Endothelial cell of umbilical vein (primary cell): ENCODE measurements at regions not wholly inside any gene's neighbourhood (a gene's known extent, or its start where the extent isn't known, plus 50 kb on each side); places are given as distances from the start of the nearest gene placed in this dataset.

Experiments used
- BruUV-seq: library from RNA; stranded (reverse); fragments of 400-500 nt; replicated peaks from 2 replicates; lab custom pipeline; 2021; lab: Mats Ljungman, UMichigan
- CTCF ChIA-PET: fragments of 300-600, 350-600 bp; sonication (Branson Sonifier 250); formaldehyde crosslinking; loops from one replicate; lab custom pipeline; 2021; ENCODE audit warnings: antibody characterized with exemption, inconsistent platforms; lab: Charles Lee
- POLR2A ChIA-PET: fragments of 300-600, 350-600 bp; sonication (Branson Sonifier 250); formaldehyde crosslinking; loops from one replicate; lab custom pipeline; 2021; ENCODE audit warnings: antibody characterized with exemption, inconsistent platforms; lab: Charles Lee
- DNase-seq: peaks from one replicate; pipeline ENCODE4 v3.0.0-alpha.2; 2011; ENCODE audit warnings: low read depth, low spot score
- FAIRE-seq: peaks from 2 replicates; lab custom pipeline; 2011; peaks lifted over from hg19 to GRCh38; lab: Jason Lieb, UNC
- H2AFZ ChIP-seq: 2 replicates; pipeline ENCODE4 v1.6.0; 2012; ENCODE audit warnings: low read depth, low read length, control low read depth, inconsistent platforms
- H3K27ac ChIP-seq: 2 replicates; pipeline ENCODE4 v1.5.1; 2011; ENCODE audit warnings: low read depth, mild to moderate bottlenecking, control low read depth, low read length, moderate library complexity; ENCODE audit not compliant: insufficient read depth
- H3K27me3 ChIP-seq, 2 experiments: 2 replicates each; pipeline versions ENCODE4 v1.6.0 to v1.6.1; 2011; ENCODE audit warnings: low read length in 2 of 2, mixed read lengths in 1 of 2; ENCODE audit not compliant: control insufficient read depth in 2 of 2, insufficient read depth in 2 of 2
- H3K36me3 ChIP-seq, 2 experiments: 2 replicates in 1 of 2; 3 replicates in 1 of 2; pipeline ENCODE4 v1.5.1; 2011; ENCODE audit warnings: low read length in 2 of 2, mild to moderate bottlenecking in 1 of 2, moderate library complexity in 1 of 2; ENCODE audit not compliant: control insufficient read depth in 2 of 2, insufficient read depth in 2 of 2; ENCODE audit errors: extremely low read depth in 1 of 2
- H3K4me1 ChIP-seq: 3 replicates; pipeline ENCODE4 v1.5.1; 2011; ENCODE audit warnings: mild to moderate bottlenecking, low read length; ENCODE audit not compliant: control insufficient read depth, insufficient read depth; ENCODE audit errors: extremely low read depth
- H3K4me2 ChIP-seq: 2 replicates; pipeline ENCODE4 v1.6.1; 2011; ENCODE audit warnings: low read length, control low read depth, mixed read lengths; ENCODE audit not compliant: insufficient read depth
- H3K4me3 ChIP-seq, 3 experiments: fragments of 200-600 bp in 1 of 3; sonication (generic), shearing (Covaris generic) in 1 of 3; replicated peaks in 1 of 3; 2 replicates each; pipeline ENCODE4 v1.5.1; 2011 to 2016; ENCODE audit warnings: control low read depth in 3 of 3, low read length in 3 of 3, mild to moderate bottlenecking in 2 of 3, inconsistent platforms in 1 of 3, low read depth in 1 of 3, moderate library complexity in 1 of 3; ENCODE audit not compliant: insufficient read depth in 1 of 3
- H3K79me2 ChIP-seq: 2 replicates; pipeline ENCODE4 v1.6.0; 2012; ENCODE audit warnings: low read length, inconsistent platforms; ENCODE audit not compliant: control insufficient read depth, insufficient read depth
- H3K9ac ChIP-seq: replicated peaks from 2 replicates; pipeline ENCODE3; 2011; ENCODE audit warnings: low read length, control low read depth; ENCODE audit not compliant: insufficient read depth; ENCODE audit errors: extremely low read depth
- H3K9me1 ChIP-seq: replicated peaks from 3 replicates; pipeline ENCODE4 v1.6.0; 2011; ENCODE audit warnings: mild to moderate bottlenecking, low read length; ENCODE audit not compliant: control insufficient read depth, insufficient read depth; ENCODE audit errors: extremely low read depth
- H3K9me3 ChIP-seq: replicated peaks from 2 replicates; pipeline ENCODE4 v1.5.1; 2012; ENCODE audit warnings: low read length, inconsistent platforms; ENCODE audit not compliant: control insufficient read depth, insufficient read depth
- H4K20me1 ChIP-seq: replicated peaks from 2 replicates; pipeline ENCODE3; 2011; ENCODE audit warnings: mild to moderate bottlenecking, low read length; ENCODE audit not compliant: control insufficient read depth, insufficient read depth; ENCODE audit errors: extremely low read depth
- CTCF ChIP-seq, 2 donors: IDR thresholded peaks; 1 replicate in 1 of 2; 2 replicates in 1 of 2; pipeline ENCODE4 v1.5.1; 2011; ENCODE audit warnings: low read length in 2 of 2, mild to moderate bottlenecking in 2 of 2, moderate library complexity in 2 of 2, control low read depth in 1 of 2, inconsistent platforms in 1 of 2, low read depth in 1 of 2; ENCODE audit not compliant: insufficient read depth in 1 of 2; ENCODE audit errors: extremely low read depth in 1 of 2
- FOS ChIP-seq: IDR thresholded peaks from 2 replicates; pipeline ENCODE4 v1.6.1; 2011; ENCODE audit warnings: mild to moderate bottlenecking, low read length, moderate library complexity, borderline replicate concordance; ENCODE audit not compliant: insufficient read depth
- JUN ChIP-seq: IDR thresholded peaks from 2 replicates; pipeline ENCODE4 v1.6.1; 2011; ENCODE audit warnings: borderline replicate concordance, low read depth; ENCODE audit not compliant: insufficient read length, insufficient read depth
- MAX ChIP-seq: IDR thresholded peaks from 2 replicates; pipeline ENCODE4 v1.6.1; 2011; ENCODE audit not compliant: insufficient read depth, insufficient read length
- MYC ChIP-seq: IDR thresholded peaks from one replicate; pipeline ENCODE4 v1.6.1; 2011; ENCODE audit warnings: mild to moderate bottlenecking, low read depth, low read length
- POLR2A ChIP-seq: IDR thresholded peaks from 2 replicates; pipeline ENCODE4 v1.6.1; 2012; ENCODE audit warnings: low read depth, mild to moderate bottlenecking, control low read depth, low read length
- POLR2AphosphoS5 ChIP-seq: IDR thresholded peaks from 2 replicates; pipeline ENCODE4 v1.6.1; 2012; ENCODE audit warnings: low read depth, mild to moderate bottlenecking, control low read depth, low read length, moderate library complexity; ENCODE audit not compliant: insufficient read depth
- dilution Hi-C: fragments of 300-500 bp; cut with MboI; formaldehyde crosslinking; loops from one replicate; pipeline ENCODE4 v1.15.0; 2019; ENCODE audit warnings: low sequenced_read_pairs; ENCODE audit not compliant: extremely low pct_ligation_motif_present
- intact Hi-C: fragments of 100-400 bp; cut with micrococcal nuclease; formaldehyde crosslinking; loops from one replicate; pipeline ENCODE4 v1.10.0; 2022

DNA sequence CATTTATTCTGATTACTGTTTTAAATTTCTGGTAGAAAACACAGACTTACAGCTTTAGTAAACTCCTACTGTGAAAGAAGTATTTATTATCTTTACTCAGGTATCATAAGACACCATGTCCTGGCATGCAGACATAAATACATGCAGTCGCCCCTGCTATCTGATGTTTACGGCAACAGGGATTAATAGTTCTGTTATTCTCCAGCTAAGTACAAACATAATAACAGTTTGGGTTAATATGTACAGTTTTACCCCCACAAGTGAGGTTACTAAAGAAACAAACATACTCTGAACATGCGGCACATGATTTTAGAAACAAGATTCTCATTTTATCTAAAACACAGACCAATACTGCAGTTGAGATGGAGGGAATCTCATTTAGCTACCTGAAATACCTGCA lies 170.8 kb downstream of the ABCA8 start:
- Histone ChIP-seq H4K20me1 (no peaks in the 10 kb centered on the region), H3K9me1 (no peaks in the 10 kb centered on the region), H2AFZ (no peak overlapping the region), H3K4me1 (peaks cover 3% of the 10 kb centered on the region), H3K36me3 (no peaks in the 10 kb centered on the region), H3K27me3 (no peaks in the 10 kb centered on the region), H3K4me3 (no peak overlapping the region), H3K9me3 (no peaks in the 10 kb centered on the region), H3K4me2 (no peak overlapping the region), H3K27ac (no peak overlapping the region), H3K79me2 (no peaks in the 10 kb centered on the region), H3K9ac (no peak overlapping the region)
- TF ChIP-seq MYC (no peak), POLR2A (no peak), POLR2AphosphoS5 (no peak), CTCF (IDR thresholded peaks at IDR 0.05; ENCODE audit: extremely low read depth in 1 of 2, insufficient read depth in 1 of 2, low read depth in 1 of 2, low read length in 2 of 2) (no peak), MAX (no peak), FOS (no peak), JUN (no peak)
- POLR2A ChIA-PET = no interaction called here
- CTCF ChIA-PET = interaction anchor here (0.6 kb wide), 1 partner anchor 33 kb away, joined by 5 read pairs; no protein-coding TSS in a partner anchor
- no peak for DNase-seq
- BruUV-seq = no TSS peak
- dilution Hi-C loops (no loop called here), intact Hi-C loops (no loop called here)
- no peak for FAIRE-seq

- BruUV-seq = no TSS peak
- H2AFZ ChIP-seq = no peak overlapping the region
- ChIA-PET CTCF (no interaction called here), POLR2A (no interaction called here)
- DNase-seq (no peak), FAIRE-seq (no peak)
- no peak overlapping the region for H3K9ac ChIP-seq
- no peak for TF ChIP-seq CTCF (IDR thresholded peaks at IDR 0.05; ENCODE audit: extremely low read depth in 1 of 2, insufficient read depth in 1 of 2, low read depth in 1 of 2, low read length in 2 of 2)
- H3K9me1 ChIP-seq = no peaks in the 10 kb centered on the region
- H3K4me1 ChIP-seq = peaks cover 3% of the 10 kb centered on the region
- intact Hi-C loops (no loop called here), dilution Hi-C loops (no loop called here)
- no peak overlapping the region for H3K4me2 ChIP-seq
- no peaks in the 10 kb centered on the region for H3K79me2 ChIP-seq
- no peaks in the 10 kb centered on the region for H4K20me1 ChIP-seq
- H3K9me3 ChIP-seq = no peaks in the 10 kb centered on the region
- no peaks in the 10 kb centered on the region for H3K27me3 ChIP-seq
- H3K27ac ChIP-seq = no peak overlapping the region
- H3K36me3 ChIP-seq = no peaks in the 10 kb centered on the region
- H3K4me3 ChIP-seq = no peak overlapping the region
Observed at GRCh38 chr17:68783861-68784260, 171.3 kb downstream of the ABCA8 start.
